Mesendoderm (in vitro differentiated cells): ENCODE measurements at regions not wholly inside any gene's neighbourhood (a gene's known extent, or its start where the extent isn't known, plus 50 kb on each side); places are given as distances from the start of the nearest gene placed in this dataset.

Experiments used
- DNase-seq: peaks from one replicate; pipeline ENCODE4 v3.0.0; 2013
- H2AK5ac ChIP-seq: 2 replicates; pipeline ENCODE4 v1.6.1; 2013; ENCODE audit warnings: low read length, inconsistent platforms
- H2BK120ac ChIP-seq: 2 replicates; pipeline ENCODE4 v1.6.1; 2013; ENCODE audit warnings: low read depth, mild to moderate bottlenecking, low read length, moderate library complexity, mixed read lengths
- H2BK15ac ChIP-seq: replicated peaks from 2 replicates; pipeline ENCODE4 v1.6.1; 2013; ENCODE audit warnings: low read depth, mild to moderate bottlenecking, moderate library complexity
- H2BK5ac ChIP-seq: 2 replicates; pipeline ENCODE4 v1.6.1; 2013; ENCODE audit warnings: low read length, inconsistent platforms
- H3K18ac ChIP-seq: 2 replicates; pipeline ENCODE4 v1.6.1; 2013; ENCODE audit warnings: mild to moderate bottlenecking, low read length, mixed read lengths
- H3K23ac ChIP-seq: one replicate; pipeline ENCODE4 v1.6.1; 2013; ENCODE audit warnings: low read length
- H3K27ac ChIP-seq: 2 replicates; pipeline ENCODE4 v1.5.1; 2013; ENCODE audit warnings: low read depth, mild to moderate bottlenecking, inconsistent platforms, low read length, moderate library complexity
- H3K27me3 ChIP-seq: 2 replicates; pipeline ENCODE4 v1.6.1; 2013; ENCODE audit warnings: low read length, control low read depth, mild to moderate bottlenecking, inconsistent platforms; ENCODE audit not compliant: insufficient read depth, poor library complexity
- H3K36me3 ChIP-seq: 2 replicates; pipeline ENCODE4 v1.6.1; 2013; ENCODE audit warnings: low read length, inconsistent platforms; ENCODE audit not compliant: control insufficient read depth, insufficient read depth
- H3K4ac ChIP-seq: one replicate; pipeline ENCODE4 v1.6.1; 2013; ENCODE audit warnings: low read depth, mild to moderate bottlenecking, low read length, moderate library complexity
- H3K4me1 ChIP-seq: 2 replicates; pipeline ENCODE4 v1.6.1; 2013; ENCODE audit warnings: low read depth, low read length, inconsistent platforms; ENCODE audit not compliant: control insufficient read depth
- H3K4me2 ChIP-seq: 2 replicates; pipeline ENCODE4 v1.6.1; 2013; ENCODE audit warnings: low read length
- H3K4me3 ChIP-seq: 2 replicates; pipeline ENCODE4 v1.5.1; 2013; ENCODE audit warnings: mild to moderate bottlenecking, low read length
- H3K56ac ChIP-seq: one replicate; pipeline ENCODE4 v1.6.1; 2013; ENCODE audit warnings: low read length
- H3K79me1 ChIP-seq: 2 replicates; pipeline ENCODE4 v1.6.1; 2013; ENCODE audit warnings: low read length, inconsistent platforms
- H3K79me2 ChIP-seq: 2 replicates; pipeline ENCODE4 v1.6.1; 2013; ENCODE audit warnings: mild to moderate bottlenecking, low read length; ENCODE audit not compliant: control insufficient read depth, insufficient read depth
- H3K9ac ChIP-seq: 2 replicates; pipeline ENCODE4 v1.6.1; 2013; ENCODE audit warnings: low read length, inconsistent platforms
- H4K5ac ChIP-seq: one replicate; pipeline ENCODE4 v1.6.1; 2013; ENCODE audit warnings: low read length
- H4K8ac ChIP-seq: one replicate; pipeline ENCODE4 v1.6.1; 2013; ENCODE audit warnings: low read depth, mild to moderate bottlenecking, control low read depth, low read length, moderate library complexity
- WGBS: extraction: QIAGEN DNeasy Blood & Tissue Kit; methylation state at CpG from one replicate; pipeline ENCODE4 v1.1.7; 2013; ENCODE audit warnings: low lambda C conversion rate, missing lambda C conversion rate; ENCODE audit not compliant: insufficient coverage; ENCODE audit errors: extremely low coverage; 5-methylcytosine and 5-hydroxymethylcytosine counted together

- no peak overlapping the region for H3K23ac ChIP-seq
- H3K36me3 ChIP-seq: no peaks in the 10 kb centered on the region
- H3K18ac ChIP-seq: no peak overlapping the region
- no peak overlapping the region for H3K56ac ChIP-seq
- no peaks in the 10 kb centered on the region for H3K27me3 ChIP-seq
- H2AK5ac ChIP-seq: no peak overlapping the region
- H3K4me2 ChIP-seq: no peak overlapping the region
- no peaks in the 10 kb centered on the region for H3K4me1 ChIP-seq
- no peak overlapping the region for H3K27ac ChIP-seq
- no peak overlapping the region for H2BK5ac ChIP-seq
- WGBS: no CpG with 5 or more reads among the region's 3 CpGs
- H3K4me3 ChIP-seq: no peak overlapping the region
- H4K8ac ChIP-seq: no peak overlapping the region
- no peak overlapping the region for H2BK15ac ChIP-seq
- H3K79me1 ChIP-seq: no peaks in the 10 kb centered on the region
- no peak for DNase-seq
- H3K4ac ChIP-seq: no peak overlapping the region
- no peaks in the 10 kb centered on the region for H3K79me2 ChIP-seq
- no peak overlapping the region for H4K5ac ChIP-seq
- no peak overlapping the region for H3K9ac ChIP-seq
- no peak overlapping the region for H2BK120ac ChIP-seq
Observed at GRCh38 chr15:96997538-96997937, 667.0 kb downstream of the NR2F2 start.

GRCh38 chr15:97009031-97009431 lies 678.5 kb downstream of the NR2F2 start:
- WGBS: no CpG with 5 or more reads among the region's 6 CpGs
- Histone ChIP-seq H3K9ac (no peak overlapping the region), H2BK5ac (no peak overlapping the region), H3K18ac (no peak overlapping the region), H2AK5ac (no peak overlapping the region), H3K23ac (no peak overlapping the region), H3K56ac (no peak overlapping the region), H3K4me1 (no peaks in the 10 kb centered on the region), H2BK120ac (no peak overlapping the region), H3K79me1 (no peaks in the 10 kb centered on the region), H3K4ac (no peak overlapping the region), H3K36me3 (no peaks in the 10 kb centered on the region), H3K79me2 (no peaks in the 10 kb centered on the region), H3K27ac (no peak overlapping the region), H3K27me3 (no peaks in the 10 kb centered on the region), H2BK15ac (no peak overlapping the region), H4K5ac (no peak overlapping the region), H3K4me3 (no peak overlapping the region), H3K4me2 (no peak overlapping the region), H4K8ac (no peak overlapping the region)
- DNase-seq: no peak

GRCh38 chr15:97012986-97013385 lies 682.5 kb downstream of the NR2F2 start:
- Histone ChIP-seq H3K4ac (no peak overlapping the region), H3K4me1 (no peaks in the 10 kb centered on the region), H3K56ac (no peak overlapping the region), H3K23ac (no peak overlapping the region), H3K79me1 (no peaks in the 10 kb centered on the region), H3K27me3 (no peaks in the 10 kb centered on the region), H3K18ac (no peak overlapping the region), H3K4me2 (no peak overlapping the region), H2BK15ac (no peak overlapping the region), H4K5ac (no peak overlapping the region), H2AK5ac (no peak overlapping the region), H4K8ac (no peak overlapping the region), H3K27ac (no peak overlapping the region), H2BK5ac (no peak overlapping the region), H3K79me2 (no peaks in the 10 kb centered on the region), H2BK120ac (no peak overlapping the region), H3K9ac (no peak overlapping the region), H3K36me3 (no peaks in the 10 kb centered on the region), H3K4me3 (no peak overlapping the region)
- peak; percentile 28 for DNase-seq
- WGBS: no CpG with 5 or more reads among the region's 6 CpGs

- H3K27me3 ChIP-seq: no peaks in the 10 kb centered on the region
- H3K23ac ChIP-seq: no peak overlapping the region
- WGBS: no CpG with 5 or more reads among the region's 1 CpG
- no peaks in the 10 kb centered on the region for H3K79me1 ChIP-seq
- no peaks in the 10 kb centered on the region for H3K79me2 ChIP-seq
- no peak overlapping the region for H3K9ac ChIP-seq
- no peak overlapping the region for H3K56ac ChIP-seq
- no peak overlapping the region for H3K4me3 ChIP-seq
- no peak overlapping the region for H2BK5ac ChIP-seq
- no peak overlapping the region for H2BK15ac ChIP-seq
- H3K18ac ChIP-seq: no peak overlapping the region
- H3K36me3 ChIP-seq: no peaks in the 10 kb centered on the region
- no peak overlapping the region for H2BK120ac ChIP-seq
- H3K27ac ChIP-seq: no peak overlapping the region
- H2AK5ac ChIP-seq: no peak overlapping the region
- no peaks in the 10 kb centered on the region for H3K4me1 ChIP-seq
- no peak overlapping the region for H3K4me2 ChIP-seq
- DNase-seq: no peak
- H4K8ac ChIP-seq: no peak overlapping the region
- no peak overlapping the region for H4K5ac ChIP-seq
- no peak overlapping the region for H3K4ac ChIP-seq
Observed at GRCh38 chr15:97013491-97013890, 683.0 kb downstream of the NR2F2 start.

GRCh38 chr15:97014001-97014400 lies 683.5 kb downstream of the NR2F2 start:
- Histone ChIP-seq H3K56ac (no peak overlapping the region), H2BK120ac (no peak overlapping the region), H3K27ac (no peak overlapping the region), H3K4ac (no peak overlapping the region), H3K27me3 (no peaks in the 10 kb centered on the region), H3K4me2 (no peak overlapping the region), H3K79me2 (no peaks in the 10 kb centered on the region), H4K8ac (no peak overlapping the region), H2AK5ac (no peak overlapping the region), H3K36me3 (no peaks in the 10 kb centered on the region), H3K18ac (no peak overlapping the region), H3K23ac (no peak overlapping the region), H3K9ac (no peak overlapping the region), H4K5ac (no peak overlapping the region), H3K4me3 (no peak overlapping the region), H3K79me1 (no peaks in the 10 kb centered on the region), H2BK5ac (no peak overlapping the region), H3K4me1 (no peaks in the 10 kb centered on the region), H2BK15ac (no peak overlapping the region)
- no peak for DNase-seq
- WGBS: 100% methylated on average over 1 of the region's 2 CpGs

GRCh38 chr15:97023488-97023844 lies 693.0 kb downstream of the NR2F2 start:
- no CpG with 5 or more reads among the region's 1 CpG for WGBS
- Histone ChIP-seq H3K36me3 (no peaks in the 10 kb centered on the region), H4K5ac (no peak overlapping the region), H3K4ac (no peak overlapping the region), H3K79me1 (no peaks in the 10 kb centered on the region), H2BK15ac (no peak overlapping the region), H2AK5ac (no peak overlapping the region), H3K79me2 (no peaks in the 10 kb centered on the region), H3K4me3 (no peak overlapping the region), H3K27ac (no peak overlapping the region), H3K9ac (no peak overlapping the region), H2BK5ac (no peak overlapping the region), H2BK120ac (no peak overlapping the region), H3K4me2 (no peak overlapping the region), H3K27me3 (no peaks in the 10 kb centered on the region), H3K23ac (no peak overlapping the region), H3K4me1 (no peaks in the 10 kb centered on the region), H3K18ac (no peak overlapping the region), H4K8ac (no peak overlapping the region), H3K56ac (no peak overlapping the region)
- no peak for DNase-seq
